ENCODE measurements at regions not wholly inside any gene's neighbourhood (a gene's known extent, or its start where the extent isn't known, plus 50 kb on each side); places are given as distances from the start of the nearest gene placed in this dataset.

GRCh38 chr2:156145469-156145868, 187.1 kb downstream of the NR4A2 start (continued):
- TF ChIP-seq ZNF462 (CRISPR knock-in tag; IDR thresholded peaks at IDR 0.05): no peak

- no peaks in the 10 kb centered on the region for H3K36me3 ChIP-seq (ENCODE audit: insufficient read depth)
- no peaks in the 10 kb centered on the region for H3K27me3 ChIP-seq (ENCODE audit: insufficient read depth)
- Mint-ChIP-seq H3K27me3 (ENCODE audit: insufficient read depth, low read depth, poor library complexity) (no peaks in the 10 kb centered on the region), H3K9me3 (no peaks in the 10 kb centered on the region; the same call in 2 of the 3 replicates), H3K4me1 (no peaks in the 10 kb centered on the region), H3K36me3 (ENCODE audit: low read depth) (no peaks in the 10 kb centered on the region), H3K4me3 (no peak overlapping the region), H3K27ac (no peak overlapping the region)
- H2AFZ ChIP-seq: no peak overlapping the region
- TF ChIP-seq REST (IDR thresholded peaks at IDR 0.05; ENCODE audit: unreplicated experiment): no peak
- no peak for TF ChIP-seq EZH2phosphoT487 (IDR thresholded peaks at IDR 0.05; ENCODE audit: unreplicated experiment)
- DNase-seq (ENCODE audit: low spot score) (no peak), ATAC-seq (no peak)
- no peaks in the 10 kb centered on the region for H3F3A ChIP-seq (replicated peaks; ENCODE audit: low read depth)
- H3K27ac ChIP-seq (ENCODE audit: low read depth): no peak overlapping the region
- H3K4me3 ChIP-seq: no peak overlapping the region
- no peaks in the 10 kb centered on the region for H3K79me2 ChIP-seq (replicated peaks; ENCODE audit: insufficient read depth)
- no peaks in the 10 kb centered on the region for H3K4me1 ChIP-seq (ENCODE audit: insufficient read depth)
- no peaks in the 10 kb centered on the region for H4K20me1 ChIP-seq (replicated peaks; ENCODE audit: insufficient read depth)
- no peak overlapping the region for H3K4me2 ChIP-seq
- H3K9me2 ChIP-seq (ENCODE audit: insufficient read depth): no peaks in the 10 kb centered on the region
These were observed 196.0 kb downstream of the NR4A2 start for GRCh38 chr2:156136566-156136965.

Measured in GM23338 (cell line).